WTC11 (cell line): ENCODE measurements at regions not wholly inside any gene's neighbourhood (a gene's known extent, or its start where the extent isn't known, plus 50 kb on each side); places are given as distances from the start of the nearest gene placed in this dataset.

Experiments used
- ATAC-seq: fragments of 200-7000 bp; cut with Tn5 transposase; 2 replicates; pipeline ENCODE4 v1.10.0; 2021; ENCODE audit warnings: mild to moderate bottlenecking, moderate library complexity
- CTCF ChIA-PET: fragments of 300-600 bp; sonication (Branson Sonifier 250); formaldehyde crosslinking; loops from one replicate; lab custom pipeline; 2021; ENCODE audit warnings: antibody characterized with exemption; lab: Charles Lee
- POLR2A ChIA-PET: fragments of 350-600 bp; sonication (Branson Sonifier 250); formaldehyde crosslinking; loops from one replicate; lab custom pipeline; 2021; ENCODE audit warnings: antibody characterized with exemption; lab: Charles Lee
- DNase-seq: peaks from one replicate; pipeline ENCODE4 v3.0.0; 2021; ENCODE audit warnings: low spot score
- H3K27ac Mint-ChIP-seq: 2 replicates; pipeline ENCODE4 v1.8.0; 2021; ENCODE audit warnings: mixed read lengths
- H3K27me3 Mint-ChIP-seq: 2 replicates; pipeline ENCODE4 v1.8.0; 2021; ENCODE audit warnings: low read depth, mild to moderate bottlenecking, moderate library complexity, mixed read lengths
- H3K36me3 Mint-ChIP-seq: 2 replicates; pipeline ENCODE4 v1.8.0; 2021; ENCODE audit warnings: mixed read lengths
- H3K4me1 Mint-ChIP-seq: 2 replicates; pipeline ENCODE4 v1.8.0; 2022; ENCODE audit warnings: mixed read lengths
- H3K4me3 Mint-ChIP-seq: 2 replicates; pipeline ENCODE4 v1.8.0; 2021; ENCODE audit warnings: mild to moderate bottlenecking, moderate library complexity, mixed read lengths
- H3K9me3 Mint-ChIP-seq: 2 replicates; pipeline ENCODE4 v1.8.0; 2021; ENCODE audit warnings: mixed read lengths
- ARID4B ChIP-seq: sonication (generic); formaldehyde crosslinking; IDR thresholded peaks from 2 replicates; pipeline ENCODE4 v1.8.0; 2023; ENCODE audit warnings: missing genetic modification reagents, mild to moderate bottlenecking, borderline replicate concordance
- ATF6 ChIP-seq: sonication (generic); formaldehyde crosslinking; IDR thresholded peaks from 2 replicates; pipeline ENCODE4 v1.8.1; 2023; ENCODE audit warnings: mild to moderate bottlenecking, missing genetic modification reagents
- FOXK1 ChIP-seq: sonication (generic); formaldehyde crosslinking; IDR thresholded peaks from 2 replicates; pipeline ENCODE4 v1.8.0; 2022; ENCODE audit warnings: mild to moderate bottlenecking, moderate library complexity, missing genetic modification reagents
- IRF2 ChIP-seq: sonication (generic); formaldehyde crosslinking; IDR thresholded peaks from 2 replicates; pipeline ENCODE4 v1.8.0; 2022; ENCODE audit warnings: low read depth, missing genetic modification reagents, borderline replicate concordance
- KAT7 ChIP-seq: sonication (generic); formaldehyde crosslinking; IDR thresholded peaks from 2 replicates; pipeline ENCODE4 v1.8.1; 2023; ENCODE audit warnings: missing genetic modification reagents, mild to moderate bottlenecking, borderline replicate concordance
- MYBL2 ChIP-seq: sonication (generic); formaldehyde crosslinking; IDR thresholded peaks from 2 replicates; pipeline ENCODE4 v1.8.1; 2023; ENCODE audit warnings: mild to moderate bottlenecking, moderate library complexity, missing genetic modification reagents
- NFE2L1 ChIP-seq: sonication (generic); formaldehyde crosslinking; IDR thresholded peaks from 2 replicates; pipeline ENCODE4 v1.8.1; 2023; ENCODE audit warnings: missing genetic modification reagents
- SOX15 ChIP-seq: fragments of 250-450 bp; sonication (Bioruptor Pico); IDR thresholded peaks from 2 replicates; pipeline ENCODE4 v1.9.0; 2021; ENCODE audit warnings: mild to moderate bottlenecking
- USF2 ChIP-seq: sonication (generic); formaldehyde crosslinking; IDR thresholded peaks from 2 replicates; pipeline ENCODE4 v1.8.1; 2023; ENCODE audit warnings: mild to moderate bottlenecking, missing genetic modification reagents, moderate library complexity
- ZNF138 ChIP-seq: sonication (generic); formaldehyde crosslinking; conservative IDR thresholded peaks from 2 replicates; pipeline ENCODE4 v1.8.1; 2022; ENCODE audit warnings: mild to moderate bottlenecking, moderate library complexity, missing genetic modification reagents
- ZNF396 ChIP-seq: fragments of 250-450 bp; sonication (Bioruptor Pico); IDR thresholded peaks from 2 replicates; pipeline ENCODE4 v1.8.0; 2021; ENCODE audit warnings: mild to moderate bottlenecking, moderate library complexity, borderline replicate concordance
- TF ChIP-seq, protein P1 (sequence below): sonication (generic); formaldehyde crosslinking; IDR thresholded peaks from 2 replicates; pipeline ENCODE4 v1.8.1; 2022; ENCODE audit warnings: missing genetic modification reagents, borderline replicate concordance
- TF ChIP-seq, protein P2 (sequence below): sonication (generic); formaldehyde crosslinking; IDR thresholded peaks from 2 replicates; pipeline ENCODE4 v1.8.0; 2023; ENCODE audit warnings: mild to moderate bottlenecking, missing genetic modification reagents

- no peak overlapping the region for H3K4me3 Mint-ChIP-seq
- no peak overlapping the region for H3K27ac Mint-ChIP-seq
- ChIA-PET POLR2A (no interaction called here), CTCF (interaction anchor here (1.7 kb wide), 1 partner anchor 108 kb away, joined by 8 read pairs; no protein-coding TSS in a partner anchor)
- no peak for ATAC-seq
- TF ChIP-seq MYBL2 (CRISPR knock-in tag) = no peak
- TF ChIP-seq ATF6 (CRISPR knock-in tag) = no peak
- TF ChIP-seq SOX15 (CRISPR knock-in tag) = no peak
- TF ChIP-seq IRF2 (CRISPR knock-in tag) = no peak
- TF ChIP-seq, protein P1, sequence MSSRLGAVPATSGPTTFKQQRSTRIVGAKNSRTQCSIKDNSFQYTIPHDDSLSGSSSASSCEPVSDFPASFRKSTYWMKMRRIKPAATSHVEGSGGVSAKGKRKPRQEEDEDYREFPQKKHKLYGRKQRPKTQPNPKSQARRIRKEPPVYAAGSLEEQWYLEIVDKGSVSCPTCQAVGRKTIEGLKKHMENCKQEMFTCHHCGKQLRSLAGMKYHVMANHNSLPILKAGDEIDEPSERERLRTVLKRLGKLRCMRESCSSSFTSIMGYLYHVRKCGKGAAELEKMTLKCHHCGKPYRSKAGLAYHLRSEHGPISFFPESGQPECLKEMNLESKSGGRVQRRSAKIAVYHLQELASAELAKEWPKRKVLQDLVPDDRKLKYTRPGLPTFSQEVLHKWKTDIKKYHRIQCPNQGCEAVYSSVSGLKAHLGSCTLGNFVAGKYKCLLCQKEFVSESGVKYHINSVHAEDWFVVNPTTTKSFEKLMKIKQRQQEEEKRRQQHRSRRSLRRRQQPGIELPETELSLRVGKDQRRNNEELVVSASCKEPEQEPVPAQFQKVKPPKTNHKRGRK = no peak
- no peak for TF ChIP-seq ZNF138
- TF ChIP-seq USF2 (CRISPR knock-in tag) = no peak
- TF ChIP-seq NFE2L1 (CRISPR knock-in tag) = no peak
- TF ChIP-seq KAT7 = no peak
- no peak for TF ChIP-seq ARID4B (CRISPR knock-in tag)
- TF ChIP-seq ZNF396 = no peak
- peaks cover 2% of the 10 kb centered on the region for H3K9me3 Mint-ChIP-seq
- no peaks in the 10 kb centered on the region; the same call in 1 of the 2 replicates for H3K27me3 Mint-ChIP-seq
- no peak for DNase-seq
- H3K36me3 Mint-ChIP-seq = 0 out of 2 replicates have a peak, but pooled peaks cover 1% of the 10 kb centered on the region
- no peaks in the 10 kb centered on the region; the same call in 1 of the 2 replicates for H3K4me1 Mint-ChIP-seq
These were observed 80.4 kb upstream of the BMPER start for GRCh38 chr7:33824911-33825459.

DNA sequence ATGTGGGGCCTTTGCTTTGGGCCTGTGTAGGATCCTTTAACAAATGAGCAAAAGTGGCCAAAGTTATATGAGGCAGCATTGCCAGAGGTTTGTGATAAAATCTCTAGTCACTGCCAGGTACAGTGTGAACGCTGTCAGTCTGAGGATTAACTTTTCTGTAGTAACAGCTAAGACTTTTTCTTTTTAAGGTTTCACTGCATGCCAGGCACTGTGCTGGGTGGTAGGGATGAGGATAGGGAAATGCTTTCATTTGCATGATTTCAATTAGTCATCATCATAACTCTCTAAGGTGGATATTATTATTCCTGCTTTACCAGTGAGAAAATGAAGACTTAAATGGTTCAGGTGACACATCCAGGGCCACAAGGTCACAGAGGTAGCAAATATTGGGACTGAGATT lies 79.7 kb upstream of the BMPER start:
- TF ChIP-seq, protein P2, sequence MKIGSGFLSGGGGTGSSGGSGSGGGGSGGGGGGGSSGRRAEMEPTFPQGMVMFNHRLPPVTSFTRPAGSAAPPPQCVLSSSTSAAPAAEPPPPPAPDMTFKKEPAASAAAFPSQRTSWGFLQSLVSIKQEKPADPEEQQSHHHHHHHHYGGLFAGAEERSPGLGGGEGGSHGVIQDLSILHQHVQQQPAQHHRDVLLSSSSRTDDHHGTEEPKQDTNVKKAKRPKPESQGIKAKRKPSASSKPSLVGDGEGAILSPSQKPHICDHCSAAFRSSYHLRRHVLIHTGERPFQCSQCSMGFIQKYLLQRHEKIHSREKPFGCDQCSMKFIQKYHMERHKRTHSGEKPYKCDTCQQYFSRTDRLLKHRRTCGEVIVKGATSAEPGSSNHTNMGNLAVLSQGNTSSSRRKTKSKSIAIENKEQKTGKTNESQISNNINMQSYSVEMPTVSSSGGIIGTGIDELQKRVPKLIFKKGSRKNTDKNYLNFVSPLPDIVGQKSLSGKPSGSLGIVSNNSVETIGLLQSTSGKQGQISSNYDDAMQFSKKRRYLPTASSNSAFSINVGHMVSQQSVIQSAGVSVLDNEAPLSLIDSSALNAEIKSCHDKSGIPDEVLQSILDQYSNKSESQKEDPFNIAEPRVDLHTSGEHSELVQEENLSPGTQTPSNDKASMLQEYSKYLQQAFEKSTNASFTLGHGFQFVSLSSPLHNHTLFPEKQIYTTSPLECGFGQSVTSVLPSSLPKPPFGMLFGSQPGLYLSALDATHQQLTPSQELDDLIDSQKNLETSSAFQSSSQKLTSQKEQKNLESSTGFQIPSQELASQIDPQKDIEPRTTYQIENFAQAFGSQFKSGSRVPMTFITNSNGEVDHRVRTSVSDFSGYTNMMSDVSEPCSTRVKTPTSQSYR (CRISPR knock-in tag) = no peak
- no peak for TF ChIP-seq FOXK1
- POLR2A ChIA-PET = no interaction called here
- H3K4me1 Mint-ChIP-seq = no peaks in the 10 kb centered on the region; the same call in 1 of the 2 replicates
- CTCF ChIA-PET = interaction anchor here (1.7 kb wide), 1 partner anchor 107 kb away, joined by 8 read pairs; no protein-coding TSS in a partner anchor
- H3K36me3 Mint-ChIP-seq = no peaks in the 10 kb centered on the region
- ATAC-seq (no peak), DNase-seq (no peak)
- H3K4me3 Mint-ChIP-seq = no peak overlapping the region
- no peaks in the 10 kb centered on the region for H3K9me3 Mint-ChIP-seq
- H3K27ac Mint-ChIP-seq = no peak overlapping the region
- H3K27me3 Mint-ChIP-seq = no peaks in the 10 kb centered on the region; the same call in 1 of the 2 replicates
